ENCODE measurements at regions not wholly inside any gene's neighbourhood (a gene's known extent, or its start where the extent isn't known, plus 50 kb on each side); places are given as distances from the start of the nearest gene placed in this dataset.

GRCh38 chr2:20933714-20934113 lies 110.2 kb downstream of the APOB start:
- TF ChIP-seq, protein P1, sequence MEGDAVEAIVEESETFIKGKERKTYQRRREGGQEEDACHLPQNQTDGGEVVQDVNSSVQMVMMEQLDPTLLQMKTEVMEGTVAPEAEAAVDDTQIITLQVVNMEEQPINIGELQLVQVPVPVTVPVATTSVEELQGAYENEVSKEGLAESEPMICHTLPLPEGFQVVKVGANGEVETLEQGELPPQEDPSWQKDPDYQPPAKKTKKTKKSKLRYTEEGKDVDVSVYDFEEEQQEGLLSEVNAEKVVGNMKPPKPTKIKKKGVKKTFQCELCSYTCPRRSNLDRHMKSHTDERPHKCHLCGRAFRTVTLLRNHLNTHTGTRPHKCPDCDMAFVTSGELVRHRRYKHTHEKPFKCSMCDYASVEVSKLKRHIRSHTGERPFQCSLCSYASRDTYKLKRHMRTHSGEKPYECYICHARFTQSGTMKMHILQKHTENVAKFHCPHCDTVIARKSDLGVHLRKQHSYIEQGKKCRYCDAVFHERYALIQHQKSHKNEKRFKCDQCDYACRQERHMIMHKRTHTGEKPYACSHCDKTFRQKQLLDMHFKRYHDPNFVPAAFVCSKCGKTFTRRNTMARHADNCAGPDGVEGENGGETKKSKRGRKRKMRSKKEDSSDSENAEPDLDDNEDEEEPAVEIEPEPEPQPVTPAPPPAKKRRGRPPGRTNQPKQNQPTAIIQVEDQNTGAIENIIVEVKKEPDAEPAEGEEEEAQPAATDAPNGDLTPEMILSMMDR (IDR thresholded peaks at IDR 0.05), result no peak
- no peak for TF ChIP-seq POLR2A (IDR thresholded peaks at IDR 0.05)

Data from heart left ventricle (tissue), 13 donors.